HK-2 (cell line): ENCODE measurements at regions not wholly inside any gene's neighbourhood (a gene's known extent, or its start where the extent isn't known, plus 50 kb on each side); places are given as distances from the start of the nearest gene placed in this dataset.

Experiments used
- DNase-seq: peaks from one replicate; pipeline ENCODE4 v3.0.0-alpha.2; 2018; ENCODE audit not compliant: unreplicated experiment

- DNase-seq = no peak
These were observed 183.1 kb downstream of the GAS1 start for GRCh38 chr9:86764221-86764624.

DNA sequence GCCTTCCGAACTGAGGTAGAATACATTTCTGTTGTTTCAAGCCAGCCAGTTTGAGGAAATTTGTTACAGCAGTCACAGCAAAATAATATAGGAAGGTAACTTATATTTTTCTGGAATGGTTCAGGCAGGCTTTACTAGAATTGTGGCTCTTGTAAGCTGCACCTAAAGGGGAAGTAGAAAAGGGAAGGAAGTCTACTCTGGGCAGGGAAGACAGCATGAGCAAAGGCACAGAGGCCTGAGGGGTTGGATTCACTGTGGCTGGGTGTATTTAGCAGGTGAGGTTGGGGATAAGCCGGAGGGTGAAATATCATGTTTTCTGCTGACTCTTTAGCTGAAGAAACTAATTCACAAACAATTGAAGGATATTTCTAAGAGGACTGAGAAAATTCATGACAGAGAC is 183.5 kb downstream of the GAS1 start:
- no peak for DNase-seq

DNA sequence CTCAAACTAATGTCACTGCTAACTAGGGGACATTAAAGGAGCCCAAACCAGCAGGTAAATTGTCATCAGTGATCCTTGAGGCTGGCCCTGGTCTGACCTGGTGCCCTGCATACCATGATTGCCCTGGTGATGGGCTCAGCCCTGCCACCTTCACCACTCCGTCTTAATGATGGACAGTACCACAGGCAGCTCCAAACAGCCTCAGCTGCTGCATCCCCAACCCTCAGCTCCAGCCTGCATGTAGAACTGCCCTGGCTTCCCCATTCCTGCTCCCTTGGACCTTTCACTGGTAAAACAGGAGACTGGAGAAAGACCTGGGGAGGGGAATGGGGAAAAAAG is 190.0 kb downstream of the GAS1 start:
- DNase-seq = no peak

GRCh38 chr9:86756576-86757381 is 190.5 kb downstream of the GAS1 start:
- DNase-seq = no peak

- DNase-seq = no peak
These were observed 191.8 kb downstream of the GAS1 start for GRCh38 chr9:86755561-86755941.

- no peak for DNase-seq
These were observed 192.4 kb downstream of the GAS1 start for GRCh38 chr9:86754581-86755560.

DNA sequence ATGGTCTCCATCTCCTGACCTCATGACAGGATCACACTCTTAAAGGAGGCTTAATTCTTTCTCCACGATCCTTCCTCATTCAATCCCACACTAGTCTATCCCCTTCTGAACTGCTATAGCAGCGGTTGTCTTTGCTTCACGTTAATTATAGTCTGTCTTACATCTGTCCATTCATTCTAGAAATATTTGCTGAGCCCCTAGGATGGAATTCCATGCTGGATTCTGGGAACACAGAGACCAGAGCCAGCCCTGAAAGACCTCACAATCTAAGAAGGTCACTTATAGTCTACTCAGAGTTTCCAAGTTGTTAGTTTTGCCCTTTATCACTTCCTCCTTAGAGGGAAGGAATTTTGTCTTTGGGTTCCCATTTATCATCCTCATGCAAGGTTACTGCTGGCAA is 193.5 kb downstream of the GAS1 start:
- DNase-seq = no peak

GRCh38 chr9:86752733-86753132 is 194.6 kb downstream of the GAS1 start:
- DNase-seq = no peak

GRCh38 chr9:86751956-86752355 is 195.3 kb downstream of the GAS1 start:
- no peak for DNase-seq

GRCh38 chr9:86751207-86751606 is 196.1 kb downstream of the GAS1 start:
- DNase-seq = no peak

DNA sequence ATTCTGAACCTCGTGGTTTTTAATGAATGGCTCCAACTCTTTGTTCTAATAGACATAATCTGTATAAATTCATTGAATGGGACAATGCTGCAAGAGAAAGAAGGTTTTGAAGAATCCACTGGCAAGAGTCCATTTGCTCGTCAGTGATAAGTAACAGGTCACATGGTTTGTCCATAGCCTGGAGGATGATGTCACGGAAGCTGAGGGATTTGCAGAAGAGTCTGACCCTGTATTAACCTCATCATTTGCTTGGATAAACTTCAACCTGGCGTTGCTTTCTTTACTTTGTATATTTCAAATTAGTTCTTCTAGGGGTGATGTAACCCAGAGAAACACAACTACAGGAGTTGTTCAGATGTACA is 197.4 kb downstream of the GAS1 start:
- DNase-seq = no peak

- no peak for DNase-seq
These were observed 198.0 kb downstream of the GAS1 start for GRCh38 chr9:86749161-86749893.

DNA sequence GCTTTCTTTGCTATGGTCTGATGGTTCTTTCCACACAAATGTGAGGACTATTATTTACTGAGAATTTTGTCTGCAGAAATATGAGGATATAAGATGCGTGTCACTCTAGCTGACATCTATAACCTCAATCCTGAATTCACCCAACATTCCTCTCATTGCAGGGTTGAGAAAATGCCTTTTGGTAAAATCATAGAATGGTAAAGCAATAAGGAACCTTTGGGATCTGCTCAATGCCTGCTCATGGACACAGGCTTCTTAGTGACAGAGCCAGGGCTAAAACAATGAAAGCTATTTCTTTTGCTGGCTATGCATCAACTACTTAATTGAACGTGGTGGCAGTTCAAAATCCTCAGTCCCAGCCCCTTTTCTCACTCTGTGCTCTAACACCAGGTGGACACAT is 199.6 kb downstream of the GAS1 start:
- no peak for DNase-seq

DNA sequence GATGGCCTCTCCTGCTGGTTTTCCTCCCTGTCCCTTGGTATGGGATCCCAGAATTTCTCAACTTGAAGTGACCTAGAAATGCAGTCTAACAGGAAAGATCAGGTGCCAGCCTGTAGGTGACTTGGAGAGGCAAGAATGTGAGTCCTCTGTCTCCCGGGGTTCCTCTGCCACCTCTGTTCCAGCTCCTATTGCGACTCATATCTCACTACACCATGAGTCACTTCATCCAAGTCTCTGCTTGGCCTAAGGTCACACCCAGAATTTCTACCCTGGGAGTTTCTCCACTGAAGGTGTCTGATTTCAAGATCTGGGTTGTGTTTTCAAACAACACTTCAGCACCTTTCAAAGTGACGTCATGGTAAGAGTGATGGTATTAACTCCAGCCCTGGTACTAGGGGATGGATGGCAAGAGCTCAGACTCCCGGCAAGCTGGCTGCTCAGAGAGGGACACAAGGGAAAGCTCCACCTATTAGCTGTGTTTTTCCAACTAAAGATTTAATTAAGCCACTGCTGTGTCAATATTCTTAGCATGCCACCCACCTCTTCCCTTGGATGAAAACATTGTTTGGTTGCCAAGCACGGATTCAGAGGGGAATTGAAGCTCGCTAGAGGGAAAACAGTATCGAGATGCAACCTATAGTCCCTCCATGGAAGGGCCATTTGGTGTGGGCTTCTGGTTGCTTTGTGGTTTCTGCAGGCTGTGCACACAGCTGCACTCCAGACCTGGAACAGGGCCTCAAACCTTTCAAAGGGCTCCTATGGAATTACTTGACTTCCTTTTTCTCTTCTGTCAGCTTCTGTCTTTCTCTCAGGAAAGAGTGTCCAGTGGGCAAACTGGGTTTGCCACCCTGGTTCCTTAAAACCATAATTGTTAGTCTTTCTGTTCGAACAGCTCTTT is 205.7 kb downstream of the GAS1 start:
- no peak for DNase-seq

DNA sequence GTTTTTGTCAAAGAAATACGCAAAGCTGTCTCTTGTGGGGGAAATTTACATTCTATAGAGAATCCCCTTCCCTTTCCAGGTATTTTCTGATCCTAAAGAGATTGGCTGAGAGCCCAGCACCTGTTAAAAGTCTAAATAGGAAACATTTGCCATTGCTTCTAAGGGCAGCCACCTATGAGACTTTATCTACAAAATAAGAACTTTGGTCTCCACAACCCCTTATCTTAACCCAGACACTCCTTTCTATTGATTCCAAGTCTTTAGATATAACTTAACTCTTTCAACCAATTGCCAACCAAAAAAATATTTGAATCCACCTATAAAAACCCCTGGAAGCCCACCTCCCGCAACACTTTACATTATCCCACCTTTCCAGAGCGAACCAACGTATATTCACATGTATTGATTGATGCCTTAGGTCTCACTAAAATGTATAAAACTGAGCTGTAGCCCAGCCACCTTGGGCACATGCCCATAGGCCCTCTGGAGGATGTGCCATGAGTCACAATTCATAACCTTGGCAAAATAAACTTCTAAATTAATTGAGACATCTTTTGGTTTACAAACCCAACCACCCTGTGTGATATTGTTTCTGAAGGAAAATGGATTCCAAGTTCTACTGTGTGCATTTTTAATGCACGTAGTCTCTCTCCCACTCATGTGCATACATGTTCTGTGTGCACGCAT is 211.4 kb downstream of the GAS1 start:
- DNase-seq = no peak

- DNase-seq = no peak
These were observed 212.5 kb downstream of the GAS1 start for GRCh38 chr9:86734771-86735170.

DNA sequence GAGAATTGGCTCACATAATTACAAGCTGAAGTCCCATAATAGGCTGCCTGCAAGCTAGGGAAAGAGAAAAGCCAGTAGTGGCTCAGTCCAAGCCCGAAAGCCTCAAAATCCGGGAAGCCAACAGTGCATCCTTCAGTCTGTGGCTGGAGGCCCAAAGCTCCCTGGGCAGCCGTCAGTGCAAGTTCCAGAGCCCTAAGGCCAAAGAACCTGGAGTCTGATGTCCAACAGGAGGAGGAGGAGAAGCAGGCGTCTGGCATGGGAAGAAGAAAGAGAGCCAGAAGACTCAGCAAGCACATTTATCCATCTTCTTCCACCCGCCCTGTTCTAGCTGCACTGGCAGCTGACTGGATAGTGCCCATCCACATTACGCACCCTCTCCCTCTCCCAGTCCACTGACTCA is 213.4 kb downstream of the GAS1 start:
- DNase-seq = no peak

GRCh38 chr9:86732514-86733171 is 214.7 kb downstream of the GAS1 start:
- DNase-seq = no peak

- no peak for DNase-seq
These were observed 215.7 kb downstream of the GAS1 start for GRCh38 chr9:86731511-86732063.
